ENCODE measurements at regions not wholly inside any gene's neighbourhood (a gene's known extent, or its start where the extent isn't known, plus 50 kb on each side); places are given as distances from the start of the nearest gene placed in this dataset.

DNA sequence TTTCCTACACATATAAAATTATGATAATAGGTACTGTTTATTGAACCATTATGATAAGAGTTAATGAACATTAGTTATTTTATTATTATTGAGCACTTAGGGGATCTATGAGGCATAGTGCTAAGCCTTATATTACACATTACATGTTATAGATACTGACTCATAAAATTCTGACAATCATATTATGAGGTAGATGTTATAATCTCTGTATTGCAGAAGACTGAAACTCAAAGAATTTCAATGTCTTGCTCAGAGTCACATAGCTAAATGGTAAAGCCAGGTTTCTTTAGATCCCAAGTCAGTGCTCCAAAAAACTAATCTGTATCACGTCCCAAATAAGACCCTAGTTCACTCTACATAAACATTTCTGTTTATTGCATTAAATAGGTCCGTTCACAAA is 207.2 kb upstream of the CNKSR2 start:
- no peak for TF ChIP-seq POLR2A (IDR thresholded peaks at IDR 0.05; ENCODE audit: low read length)
- no peak for TF ChIP-seq TP53 (CRISPR knock-in tag; IDR thresholded peaks at IDR 0.05)
- no peak for TF ChIP-seq CEBPB (IDR thresholded peaks at IDR 0.05)
- TF ChIP-seq, protein P1, sequence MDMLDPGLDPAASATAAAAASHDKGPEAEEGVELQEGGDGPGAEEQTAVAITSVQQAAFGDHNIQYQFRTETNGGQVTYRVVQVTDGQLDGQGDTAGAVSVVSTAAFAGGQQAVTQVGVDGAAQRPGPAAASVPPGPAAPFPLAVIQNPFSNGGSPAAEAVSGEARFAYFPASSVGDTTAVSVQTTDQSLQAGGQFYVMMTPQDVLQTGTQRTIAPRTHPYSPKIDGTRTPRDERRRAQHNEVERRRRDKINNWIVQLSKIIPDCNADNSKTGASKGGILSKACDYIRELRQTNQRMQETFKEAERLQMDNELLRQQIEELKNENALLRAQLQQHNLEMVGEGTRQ (IDR thresholded peaks at IDR 0.05) = no peak
- TF ChIP-seq FOSL2 (IDR thresholded peaks at IDR 0.05) = no peak
- TF ChIP-seq FOSL2 (CRISPR knock-in tag; IDR thresholded peaks at IDR 0.05) = no peak

All from A549 (cell line).